SK-N-SH treated with all-trans-retinoic acid at 6 μM for 48 hours (cell line): ENCODE measurements at regions not wholly inside any gene's neighbourhood (a gene's known extent, or its start where the extent isn't known, plus 50 kb on each side); places are given as distances from the start of the nearest gene placed in this dataset.
A peak's percentile ranks its signal among the peaks of the same experiment; 100 is the strongest.

Source experiments
- ATAC-seq: fragments of 200-7000 bp; cut with Tn5 transposase; 3 replicates; pipeline ENCODE4 v1.9.1; 2020; ENCODE audit warnings: mild to moderate bottlenecking, moderate library complexity
- ARNTL ChIP-seq: fragments of 450-650 bp; formaldehyde crosslinking; IDR thresholded peaks from 2 replicates; pipeline ENCODE4 v1.5.0; 2020; ENCODE audit warnings: low read depth, mild to moderate bottlenecking, moderate library complexity, borderline replicate concordance
- BACH2 ChIP-seq: fragments of 250-450 bp; sonication (Bioruptor Pico); IDR thresholded peaks from 2 replicates; pipeline ENCODE4 v1.9.0; 2021; ENCODE audit warnings: mild to moderate bottlenecking, borderline replicate concordance
- CSDC2 ChIP-seq: fragments of 250-450 bp; sonication (Bioruptor Pico); IDR thresholded peaks from 2 replicates; pipeline ENCODE4 v1.5.0; 2020; ENCODE audit warnings: mild to moderate bottlenecking, moderate library complexity
- GLIS3 ChIP-seq: fragments of 250-450 bp; sonication (Bioruptor Pico); IDR thresholded peaks from 2 replicates; pipeline ENCODE4 v1.5.0; 2020; ENCODE audit warnings: mild to moderate bottlenecking, moderate library complexity
- ISL1 ChIP-seq: fragments of 250-450 bp; sonication (Bioruptor Pico); IDR thresholded peaks from 2 replicates; pipeline ENCODE4 v2.1.2; 2022; ENCODE audit warnings: mild to moderate bottlenecking, moderate library complexity
- PPARA ChIP-seq: fragments of 250-450 bp; sonication (Bioruptor Pico); IDR thresholded peaks from 2 replicates; pipeline ENCODE4 v1.5.0; 2020; ENCODE audit warnings: mild to moderate bottlenecking, borderline replicate concordance
- RARB ChIP-seq: fragments of 250-450 bp; sonication (Bioruptor Pico); IDR thresholded peaks from 2 replicates; pipeline ENCODE4 v1.8.0; 2021; ENCODE audit warnings: mild to moderate bottlenecking, moderate library complexity
- SNAI2 ChIP-seq: fragments of 250-450 bp; sonication (Bioruptor Pico); IDR thresholded peaks from 2 replicates; pipeline ENCODE4 v1.5.0; 2020; ENCODE audit warnings: mild to moderate bottlenecking, moderate library complexity
- TCF4 ChIP-seq: fragments of 250-450 bp; sonication (Bioruptor Pico); IDR thresholded peaks from 2 replicates; pipeline ENCODE4 v1.8.0; 2021; ENCODE audit warnings: mild to moderate bottlenecking, moderate library complexity, borderline replicate concordance
- TOX ChIP-seq: fragments of 250-450 bp; sonication (Bioruptor Pico); IDR thresholded peaks from 2 replicates; pipeline ENCODE4 v1.8.0; 2021; ENCODE audit warnings: mild to moderate bottlenecking, moderate library complexity, borderline replicate concordance
- ZC3H10 ChIP-seq: fragments of 250-450 bp; sonication (Bioruptor Pico); IDR thresholded peaks from 2 replicates; pipeline ENCODE4 v1.5.1; 2021; ENCODE audit warnings: mild to moderate bottlenecking, moderate library complexity
- ZFP3 ChIP-seq: fragments of 250-450 bp; sonication (Bioruptor Pico); IDR thresholded peaks from 2 replicates; pipeline ENCODE4 v1.5.0; 2020; ENCODE audit warnings: mild to moderate bottlenecking, moderate library complexity
- ZNF565 ChIP-seq: fragments of 450-650 bp; formaldehyde crosslinking; conservative IDR thresholded peaks from 2 replicates; pipeline ENCODE4 v1.5.0; 2020; ENCODE audit warnings: low read depth, mild to moderate bottlenecking, moderate library complexity
- TF ChIP-seq, protein P1 (sequence below): fragments of 250-450 bp; sonication (Bioruptor Pico); IDR thresholded peaks from 2 replicates; pipeline ENCODE4 v1.5.1; 2020; ENCODE audit warnings: low read depth, mild to moderate bottlenecking, moderate library complexity
- TF ChIP-seq, protein P2 (sequence below): fragments of 250-450 bp; sonication (Bioruptor Pico); IDR thresholded peaks from 2 replicates; pipeline ENCODE4 v1.5.0; 2020; ENCODE audit warnings: mild to moderate bottlenecking, moderate library complexity
- TF ChIP-seq, protein P3 (sequence below): fragments of 250-450 bp; sonication (Bioruptor Pico); IDR thresholded peaks from 2 replicates; pipeline ENCODE4 v1.5.1; 2021; ENCODE audit warnings: mild to moderate bottlenecking, moderate library complexity
- TF ChIP-seq, protein P4 (sequence below): fragments of 250-450 bp; sonication (Bioruptor Pico); IDR thresholded peaks from 2 replicates; pipeline ENCODE4 v1.8.0; 2021; ENCODE audit warnings: low read depth, mild to moderate bottlenecking, moderate library complexity, borderline replicate concordance
- TF ChIP-seq, protein P5 (sequence below): fragments of 250-450 bp; sonication (Bioruptor Pico); IDR thresholded peaks from 2 replicates; pipeline ENCODE4 v1.8.0; 2020; ENCODE audit warnings: mild to moderate bottlenecking, moderate library complexity, borderline replicate concordance

DNA sequence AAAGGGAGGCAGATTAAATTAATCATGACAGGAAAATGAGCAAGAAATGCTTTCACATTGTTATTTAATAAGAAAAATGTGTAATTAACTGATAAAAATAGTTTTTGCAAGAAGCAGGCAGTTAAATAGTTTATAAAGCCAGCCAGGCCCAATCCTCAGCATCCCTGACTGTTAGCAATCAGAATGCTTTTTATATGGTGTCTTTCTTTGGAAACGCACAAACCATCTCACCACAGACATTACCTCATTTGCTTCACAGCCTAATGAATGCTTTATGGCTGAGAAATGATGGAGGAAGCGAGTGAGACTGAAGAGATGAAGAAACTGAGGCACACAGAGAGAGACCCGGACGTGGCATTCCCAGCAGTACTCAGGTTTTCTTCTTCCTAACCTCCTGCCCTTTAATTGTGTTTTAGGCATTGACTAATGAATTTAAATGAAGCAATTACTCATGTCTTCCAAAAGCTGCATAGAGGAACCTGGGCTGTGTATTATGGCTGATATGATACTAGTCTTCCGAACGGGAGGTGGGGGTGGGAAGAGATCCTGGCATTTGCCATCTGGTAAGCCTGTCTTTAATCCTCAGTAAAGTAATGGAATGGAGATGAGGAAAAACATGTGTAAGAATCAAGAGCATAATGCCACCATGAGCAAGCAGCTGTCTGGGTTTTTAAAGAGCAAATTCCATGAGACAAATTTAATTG, 116.1 kb upstream of the LMO4 start:
- peak; percentile 84 for ATAC-seq
- TF ChIP-seq, protein P1, sequence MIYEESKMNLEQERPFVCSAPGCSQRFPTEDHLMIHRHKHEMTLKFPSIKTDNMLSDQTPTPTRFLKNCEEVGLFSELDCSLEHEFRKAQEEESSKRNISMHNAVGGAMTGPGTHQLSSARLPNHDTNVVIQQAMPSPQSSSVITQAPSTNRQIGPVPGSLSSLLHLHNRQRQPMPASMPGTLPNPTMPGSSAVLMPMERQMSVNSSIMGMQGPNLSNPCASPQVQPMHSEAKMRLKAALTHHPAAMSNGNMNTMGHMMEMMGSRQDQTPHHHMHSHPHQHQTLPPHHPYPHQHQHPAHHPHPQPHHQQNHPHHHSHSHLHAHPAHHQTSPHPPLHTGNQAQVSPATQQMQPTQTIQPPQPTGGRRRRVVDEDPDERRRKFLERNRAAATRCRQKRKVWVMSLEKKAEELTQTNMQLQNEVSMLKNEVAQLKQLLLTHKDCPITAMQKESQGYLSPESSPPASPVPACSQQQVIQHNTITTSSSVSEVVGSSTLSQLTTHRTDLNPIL (CRISPR knock-in tag) = peak; percentile 67
- peak; percentile 19; the same call in 1 of the 2 replicates for TF ChIP-seq SNAI2
- no peak for TF ChIP-seq TCF4 (CRISPR knock-in tag)
- TF ChIP-seq ZFP3 (CRISPR knock-in tag) = 0 out of 2 replicates have a peak, but pooled peaks have one; percentile 28
- peak; percentile 87 for TF ChIP-seq ISL1 (CRISPR knock-in tag)
- TF ChIP-seq, protein P2, sequence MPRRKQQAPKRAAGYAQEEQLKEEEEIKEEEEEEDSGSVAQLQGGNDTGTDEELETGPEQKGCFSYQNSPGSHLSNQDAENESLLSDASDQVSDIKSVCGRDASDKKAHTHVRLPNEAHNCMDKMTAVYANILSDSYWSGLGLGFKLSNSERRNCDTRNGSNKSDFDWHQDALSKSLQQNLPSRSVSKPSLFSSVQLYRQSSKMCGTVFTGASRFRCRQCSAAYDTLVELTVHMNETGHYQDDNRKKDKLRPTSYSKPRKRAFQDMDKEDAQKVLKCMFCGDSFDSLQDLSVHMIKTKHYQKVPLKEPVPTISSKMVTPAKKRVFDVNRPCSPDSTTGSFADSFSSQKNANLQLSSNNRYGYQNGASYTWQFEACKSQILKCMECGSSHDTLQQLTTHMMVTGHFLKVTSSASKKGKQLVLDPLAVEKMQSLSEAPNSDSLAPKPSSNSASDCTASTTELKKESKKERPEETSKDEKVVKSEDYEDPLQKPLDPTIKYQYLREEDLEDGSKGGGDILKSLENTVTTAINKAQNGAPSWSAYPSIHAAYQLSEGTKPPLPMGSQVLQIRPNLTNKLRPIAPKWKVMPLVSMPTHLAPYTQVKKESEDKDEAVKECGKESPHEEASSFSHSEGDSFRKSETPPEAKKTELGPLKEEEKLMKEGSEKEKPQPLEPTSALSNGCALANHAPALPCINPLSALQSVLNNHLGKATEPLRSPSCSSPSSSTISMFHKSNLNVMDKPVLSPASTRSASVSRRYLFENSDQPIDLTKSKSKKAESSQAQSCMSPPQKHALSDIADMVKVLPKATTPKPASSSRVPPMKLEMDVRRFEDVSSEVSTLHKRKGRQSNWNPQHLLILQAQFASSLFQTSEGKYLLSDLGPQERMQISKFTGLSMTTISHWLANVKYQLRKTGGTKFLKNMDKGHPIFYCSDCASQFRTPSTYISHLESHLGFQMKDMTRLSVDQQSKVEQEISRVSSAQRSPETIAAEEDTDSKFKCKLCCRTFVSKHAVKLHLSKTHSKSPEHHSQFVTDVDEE (CRISPR knock-in tag) = no peak
- no peak for TF ChIP-seq PPARA (CRISPR knock-in tag)

DNA sequence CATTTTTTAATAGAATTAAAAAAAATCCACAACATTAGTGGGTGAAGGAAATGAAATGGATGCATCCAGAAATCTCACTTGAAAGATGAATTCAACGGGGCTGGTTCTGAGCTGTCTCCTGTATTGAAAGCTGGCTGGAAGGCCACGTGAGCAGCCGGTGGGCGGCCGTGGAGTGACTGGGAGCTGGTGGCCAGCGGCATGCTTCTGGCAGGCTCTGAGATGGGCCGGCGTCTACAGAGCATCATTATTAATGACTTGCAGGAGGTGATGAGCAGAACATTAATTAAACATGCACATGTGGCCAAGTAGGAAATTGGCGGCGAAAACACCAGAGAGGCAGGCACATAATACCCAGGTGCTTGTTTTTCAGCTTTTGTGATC, 115.6 kb upstream of the LMO4 start:
- peak; percentile 68 for ATAC-seq
- TF ChIP-seq RARB = no peak
- no peak for TF ChIP-seq PPARA (CRISPR knock-in tag)
- TF ChIP-seq GLIS3 (CRISPR knock-in tag) = no peak
- TF ChIP-seq, protein P2 (CRISPR knock-in tag) = no peak
- TF ChIP-seq, protein P3, sequence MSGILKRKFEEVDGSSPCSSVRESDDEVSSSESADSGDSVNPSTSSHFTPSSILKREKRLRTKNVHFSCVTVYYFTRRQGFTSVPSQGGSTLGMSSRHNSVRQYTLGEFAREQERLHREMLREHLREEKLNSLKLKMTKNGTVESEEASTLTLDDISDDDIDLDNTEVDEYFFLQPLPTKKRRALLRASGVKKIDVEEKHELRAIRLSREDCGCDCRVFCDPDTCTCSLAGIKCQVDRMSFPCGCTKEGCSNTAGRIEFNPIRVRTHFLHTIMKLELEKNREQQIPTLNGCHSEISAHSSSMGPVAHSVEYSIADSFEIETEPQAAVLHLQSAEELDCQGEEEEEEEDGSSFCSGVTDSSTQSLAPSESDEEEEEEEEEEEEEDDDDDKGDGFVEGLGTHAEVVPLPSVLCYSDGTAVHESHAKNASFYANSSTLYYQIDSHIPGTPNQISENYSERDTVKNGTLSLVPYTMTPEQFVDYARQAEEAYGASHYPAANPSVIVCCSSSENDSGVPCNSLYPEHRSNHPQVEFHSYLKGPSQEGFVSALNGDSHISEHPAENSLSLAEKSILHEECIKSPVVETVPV (CRISPR knock-in tag) = no peak
- TF ChIP-seq ISL1 (CRISPR knock-in tag) = no peak
- TF ChIP-seq ZFP3 (CRISPR knock-in tag) = no peak
- TF ChIP-seq, protein P4, sequence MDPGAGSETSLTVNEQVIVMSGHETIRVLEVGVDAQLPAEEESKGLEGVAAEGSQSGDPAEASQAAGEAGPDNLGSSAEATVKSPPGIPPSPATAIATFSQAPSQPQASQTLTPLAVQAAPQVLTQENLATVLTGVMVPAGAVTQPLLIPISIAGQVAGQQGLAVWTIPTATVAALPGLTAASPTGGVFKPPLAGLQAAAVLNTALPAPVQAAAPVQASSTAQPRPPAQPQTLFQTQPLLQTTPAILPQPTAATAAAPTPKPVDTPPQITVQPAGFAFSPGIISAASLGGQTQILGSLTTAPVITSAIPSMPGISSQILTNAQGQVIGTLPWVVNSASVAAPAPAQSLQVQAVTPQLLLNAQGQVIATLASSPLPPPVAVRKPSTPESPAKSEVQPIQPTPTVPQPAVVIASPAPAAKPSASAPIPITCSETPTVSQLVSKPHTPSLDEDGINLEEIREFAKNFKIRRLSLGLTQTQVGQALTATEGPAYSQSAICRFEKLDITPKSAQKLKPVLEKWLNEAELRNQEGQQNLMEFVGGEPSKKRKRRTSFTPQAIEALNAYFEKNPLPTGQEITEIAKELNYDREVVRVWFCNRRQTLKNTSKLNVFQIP (CRISPR knock-in tag) = no peak
- no peak for TF ChIP-seq TCF4 (CRISPR knock-in tag)
- TF ChIP-seq TOX (CRISPR knock-in tag) = no peak
- no peak for TF ChIP-seq SNAI2
- no peak for TF ChIP-seq CSDC2
- no peak for TF ChIP-seq ZC3H10 (CRISPR knock-in tag)
- TF ChIP-seq BACH2 (CRISPR knock-in tag) = no peak
- TF ChIP-seq, all 23 proteins: peak for 0

DNA sequence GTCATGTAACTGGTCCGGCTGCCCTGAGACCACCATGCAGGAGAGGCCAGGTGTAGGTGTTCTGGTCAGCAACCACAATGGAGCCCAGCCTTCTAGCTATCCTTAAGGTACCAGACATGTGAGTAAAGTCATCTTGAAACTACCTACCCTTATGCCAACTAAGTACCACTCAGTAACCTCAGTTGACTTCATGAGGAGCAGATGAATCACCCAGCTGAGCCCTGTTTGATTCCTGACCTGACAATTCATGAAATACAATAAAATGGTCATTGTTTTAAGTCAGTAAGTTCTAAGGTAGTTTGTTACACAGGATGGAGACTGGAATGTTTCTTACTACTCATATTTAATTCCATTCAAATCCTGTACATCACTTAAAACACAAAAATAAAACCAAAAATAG, 113.1 kb upstream of the LMO4 start:
- no peak for ATAC-seq
- TF ChIP-seq ISL1 (CRISPR knock-in tag) = no peak
- TF ChIP-seq, protein P2 (CRISPR knock-in tag) = no peak
- TF ChIP-seq, protein P5, sequence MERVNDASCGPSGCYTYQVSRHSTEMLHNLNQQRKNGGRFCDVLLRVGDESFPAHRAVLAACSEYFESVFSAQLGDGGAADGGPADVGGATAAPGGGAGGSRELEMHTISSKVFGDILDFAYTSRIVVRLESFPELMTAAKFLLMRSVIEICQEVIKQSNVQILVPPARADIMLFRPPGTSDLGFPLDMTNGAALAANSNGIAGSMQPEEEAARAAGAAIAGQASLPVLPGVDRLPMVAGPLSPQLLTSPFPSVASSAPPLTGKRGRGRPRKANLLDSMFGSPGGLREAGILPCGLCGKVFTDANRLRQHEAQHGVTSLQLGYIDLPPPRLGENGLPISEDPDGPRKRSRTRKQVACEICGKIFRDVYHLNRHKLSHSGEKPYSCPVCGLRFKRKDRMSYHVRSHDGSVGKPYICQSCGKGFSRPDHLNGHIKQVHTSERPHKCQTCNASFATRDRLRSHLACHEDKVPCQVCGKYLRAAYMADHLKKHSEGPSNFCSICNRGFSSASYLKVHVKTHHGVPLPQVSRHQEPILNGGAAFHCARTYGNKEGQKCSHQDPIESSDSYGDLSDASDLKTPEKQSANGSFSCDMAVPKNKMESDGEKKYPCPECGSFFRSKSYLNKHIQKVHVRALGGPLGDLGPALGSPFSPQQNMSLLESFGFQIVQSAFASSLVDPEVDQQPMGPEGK = no peak
- TF ChIP-seq RARB = no peak
- no peak for TF ChIP-seq GLIS3 (CRISPR knock-in tag)
- no peak for TF ChIP-seq ARNTL (CRISPR knock-in tag)
- no peak for TF ChIP-seq PPARA (CRISPR knock-in tag)
- no peak for TF ChIP-seq SNAI2
- no peak for TF ChIP-seq ZNF565 (CRISPR knock-in tag)
- TF ChIP-seq TOX (CRISPR knock-in tag) = no peak
- TF ChIP-seq, protein P3 (CRISPR knock-in tag) = no peak
